A549 (cell line): ENCODE measurements at regions not wholly inside any gene's neighbourhood (a gene's known extent, or its start where the extent isn't known, plus 50 kb on each side); places are given as distances from the start of the nearest gene placed in this dataset.

Experiments
- ATAC-seq, 2 experiments: fragments of 200-7000 bp in 1 of 2; fragments of >200 bp in 1 of 2; cut with Nextera tagmentation in 1 of 2; cut with Tn5 transposase in 1 of 2; 3 replicates each; pipeline versions ENCODE4 v1.8.0 to v1.9.1; 2018 to 2020; ENCODE audit warnings: mild to moderate bottlenecking in 1 of 2, moderate library complexity in 1 of 2
- CTCF ChIA-PET: fragments of 300-600 bp; sonication (Branson Sonifier 250); formaldehyde crosslinking; extraction: SDS; loops from one replicate; lab custom pipeline; 2021; ENCODE audit warnings: antibody characterized with exemption, inconsistent platforms; lab: Yijun Ruan, JAX
- POLR2A ChIA-PET: fragments of 350-600 bp; formaldehyde crosslinking; extraction: SDS; loops from one replicate; lab custom pipeline; 2021; ENCODE audit warnings: antibody characterized with exemption, inconsistent platforms; lab: Yijun Ruan, JAX
- DNase-seq, 2 experiments: peaks; one replicate each; pipeline versions ENCODE4 v3.0.0 to v3.0.0-alpha.2; 2011 to 2016; ENCODE audit warnings: low read depth in 1 of 2, low spot score in 1 of 2
- FAIRE-seq: peaks from 2 replicates; lab custom pipeline; 2011; peaks lifted over from hg19 to GRCh38; lab: Jason Lieb, UNC
- H3K27ac ChIP-seq, 2 experiments: fragments of >200 bp; sonication (Bioruptor Twin); formaldehyde crosslinking; 3 replicates each; pipeline ENCODE4 v1.5.1; 2016 to 2017
- H3K4me1 ChIP-seq: fragments of >200 bp; sonication (Bioruptor Twin); formaldehyde crosslinking; 3 replicates; pipeline ENCODE4 v1.6.1; 2016
- H3K4me2 ChIP-seq: fragments of >200 bp; sonication (Bioruptor Twin); formaldehyde crosslinking; 3 replicates; pipeline ENCODE4 v1.6.1; 2016
- H3K4me3 ChIP-seq: fragments of >200 bp; sonication (Bioruptor Twin); formaldehyde crosslinking; 3 replicates; pipeline ENCODE4 v1.5.1; 2016
- H3K9me3 ChIP-seq: fragments of >200 bp; sonication (Bioruptor Twin); formaldehyde crosslinking; 3 replicates; pipeline ENCODE4 v1.6.1; 2016
- ATOH8 ChIP-seq: fragments of 250-450 bp; sonication (Bioruptor Pico); IDR thresholded peaks from 2 replicates; pipeline ENCODE4 v1.5.0; 2020; ENCODE audit warnings: low read depth, mild to moderate bottlenecking, moderate library complexity
- BCL3 ChIP-seq: fragments of >200 bp; sonication (Bioruptor Twin); formaldehyde crosslinking; IDR thresholded peaks from 3 replicates; pipeline ENCODE4 v1.6.1; 2016
- CBX8 ChIP-seq: fragments of 200-600 bp; sonication (generic); IDR thresholded peaks from 2 replicates; pipeline ENCODE4 v1.6.1; 2016
- CHD4 ChIP-seq: fragments of 200-600 bp; sonication (generic); IDR thresholded peaks from 2 replicates; pipeline ENCODE4 v1.6.1; 2016; ENCODE audit warnings: antibody characterized with exemption, mild to moderate bottlenecking, borderline replicate concordance
- E2F6 ChIP-seq: IDR thresholded peaks from 2 replicates; pipeline ENCODE4 v1.6.1; 2012; ENCODE audit warnings: low read depth, borderline replicate concordance
- EHF ChIP-seq: fragments of 250-450 bp; sonication (Bioruptor Pico); IDR thresholded peaks from 2 replicates; pipeline ENCODE4 v1.5.0; 2020; ENCODE audit warnings: mild to moderate bottlenecking
- EHMT2 ChIP-seq: fragments of 200-600 bp; sonication (generic); IDR thresholded peaks from 2 replicates; pipeline ENCODE4 v1.6.1; 2016; ENCODE audit warnings: antibody characterized with exemption, low read depth, mild to moderate bottlenecking, moderate library complexity
- ELK1 ChIP-seq: fragments of 150-350 bp; IDR thresholded peaks from 2 replicates; pipeline ENCODE4 v1.6.1; 2014; ENCODE audit warnings: low read depth, mild to moderate bottlenecking, low read length
- ESRRA ChIP-seq: fragments of 150-350 bp; IDR thresholded peaks from 2 replicates; pipeline ENCODE4 v1.6.1; 2014; ENCODE audit warnings: mild to moderate bottlenecking, low read length, borderline replicate concordance
- FOSL2 ChIP-seq, 2 experiments: fragments of 450-650 bp in 1 of 2; fragments of >200 bp in 1 of 2; sonication (Bioruptor Twin) in 1 of 2; formaldehyde crosslinking; IDR thresholded peaks; 2 replicates each; pipeline versions ENCODE4 v1.5.0 to v1.6.1; 2016 to 2020; ENCODE audit warnings: mild to moderate bottlenecking in 1 of 2, moderate library complexity in 1 of 2
- FOXS1 ChIP-seq: fragments of 250-450 bp; sonication (Bioruptor Pico); IDR thresholded peaks from 2 replicates; pipeline ENCODE4 v1.5.0; 2020; ENCODE audit warnings: mild to moderate bottlenecking, moderate library complexity
- HDAC2 ChIP-seq: fragments of 200-600 bp; sonication (generic); IDR thresholded peaks from 2 replicates; pipeline ENCODE4 v1.6.1; 2016
- HOXA7 ChIP-seq: fragments of 250-450 bp; sonication (Bioruptor Pico); IDR thresholded peaks from 2 replicates; pipeline ENCODE4 v1.5.0; 2020; ENCODE audit warnings: mild to moderate bottlenecking, moderate library complexity
- KDM1A ChIP-seq: fragments of 200-600 bp; sonication (generic); IDR thresholded peaks from 2 replicates; pipeline ENCODE4 v1.6.1; 2016; ENCODE audit warnings: low read depth, mild to moderate bottlenecking
- MYC ChIP-seq: IDR thresholded peaks from 2 replicates; pipeline ENCODE4 v1.6.1; 2012; ENCODE audit warnings: mild to moderate bottlenecking, inconsistent platforms, low read length, improper control_type of control experiment, borderline replicate concordance
- PBX3 ChIP-seq: IDR thresholded peaks from 2 replicates; pipeline ENCODE4 v1.6.1; 2012
- PHF8 ChIP-seq: fragments of 200-600 bp; sonication (generic); IDR thresholded peaks from 2 replicates; pipeline ENCODE4 v1.6.1; 2016; ENCODE audit warnings: low read depth, mild to moderate bottlenecking, antibody characterized with exemption, moderate library complexity, borderline replicate concordance
- RFX5 ChIP-seq: fragments of 450-650 bp; IDR thresholded peaks from 2 replicates; pipeline ENCODE4 v1.7.1; 2014; ENCODE audit warnings: antibody characterized with exemption, mild to moderate bottlenecking, moderate library complexity
- RNF2 ChIP-seq: fragments of 200-600 bp; sonication (generic); IDR thresholded peaks from 2 replicates; pipeline ENCODE4 v1.6.1; 2016; ENCODE audit warnings: low read depth, mild to moderate bottlenecking, antibody characterized with exemption, moderate library complexity, borderline replicate concordance
- SMC3 ChIP-seq: fragments of >200 bp; sonication (Bioruptor Twin); formaldehyde crosslinking; IDR thresholded peaks from 3 replicates; pipeline ENCODE4 v1.6.1; 2018; ENCODE audit warnings: inconsistent platforms
- SREBF2 ChIP-seq: fragments of 450-650 bp; IDR thresholded peaks from 2 replicates; pipeline ENCODE4 v1.6.1; 2014; ENCODE audit warnings: mild to moderate bottlenecking, moderate library complexity
- TP53 ChIP-seq: fragments of 250-450 bp; sonication (Bioruptor Pico); IDR thresholded peaks from 2 replicates; pipeline ENCODE4 v1.5.0; 2021; ENCODE audit warnings: mild to moderate bottlenecking, moderate library complexity
- ZNF302 ChIP-seq: fragments of 250-450 bp; sonication (Bioruptor Pico); IDR thresholded peaks from 2 replicates; pipeline ENCODE4 v1.9.0; 2021; ENCODE audit warnings: inconsistent platforms, mild to moderate bottlenecking, moderate library complexity
- WGBS: methylation state at CpG from one replicate; pipeline ENCODE4 v1.1.6; 2017; ENCODE audit errors: missing lambda C conversion rate; 5-methylcytosine and 5-hydroxymethylcytosine counted together

- H3K4me2 ChIP-seq: no peak overlapping the region
- ChIA-PET POLR2A (no interaction called here), CTCF (no interaction called here)
- ATAC-seq: no peak
- no peak overlapping the region for H3K27ac ChIP-seq
- no peak overlapping the region for H3K4me3 ChIP-seq
- FAIRE-seq: no peak
- no peak for TF ChIP-seq ELK1
- no peaks in the 10 kb centered on the region for H3K4me1 ChIP-seq
- no peak for DNase-seq
- H3K9me3 ChIP-seq: no peaks in the 10 kb centered on the region
- 0% methylated on average over 4 of the region's 4 CpGs for WGBS
Observed at GRCh38 chr2:228446734-228447133, 265.2 kb upstream of the SPHKAP start.

- ATAC-seq (no peak), DNase-seq (no peak), FAIRE-seq (no peak)
- Histone ChIP-seq H3K9me3 (no peaks in the 10 kb centered on the region), H3K4me1 (no peaks in the 10 kb centered on the region), H3K4me2 (no peak overlapping the region), H3K27ac (no peak overlapping the region), H3K4me3 (no peak overlapping the region)
- WGBS: 8% methylated on average over 4 of the region's 4 CpGs
- TF ChIP-seq CBX8 (no peak), HDAC2 (no peak), RNF2 (no peak)
- ChIA-PET POLR2A (no interaction called here), CTCF (no interaction called here)
Observed at GRCh38 chr2:228444161-228444560, 262.7 kb upstream of the SPHKAP start.

- H3K9me3 ChIP-seq: no peaks in the 10 kb centered on the region
- H3K27ac ChIP-seq: no peak overlapping the region
- H3K4me1 ChIP-seq: no peaks in the 10 kb centered on the region
- CTCF ChIA-PET: no interaction called here
- FAIRE-seq (no peak), ATAC-seq (no peak)
- POLR2A ChIA-PET: no interaction called here
- H3K4me2 ChIP-seq: no peak overlapping the region
- TF ChIP-seq FOSL2 (IDR thresholded peaks at IDR 0.05) (no peak), FOSL2 (CRISPR knock-in tag; IDR thresholded peaks at IDR 0.05) (no peak), SREBF2 (no peak), E2F6 (no peak), PBX3 (no peak), CBX8 (no peak), KDM1A (no peak), SMC3 (no peak), TP53 (CRISPR knock-in tag) (no peak), EHF (CRISPR knock-in tag) (no peak), CHD4 (no peak)
- TF ChIP-seq, all 56 proteins: peak for 0
- no peak overlapping the region for H3K4me3 ChIP-seq
- DNase-seq: no peak
Observed at GRCh38 chr2:228433721-228434120, 252.2 kb upstream of the SPHKAP start.

GRCh38 chr2:228432116-228432515, 250.6 kb upstream of the SPHKAP start:
- ChIA-PET POLR2A (no interaction called here), CTCF (no interaction called here)
- Histone ChIP-seq H3K4me2 (no peak overlapping the region), H3K9me3 (peaks cover 3% of the 10 kb centered on the region; the same call in 2 of the 3 replicates), H3K27ac (no peak overlapping the region), H3K4me1 (no peaks in the 10 kb centered on the region), H3K4me3 (no peak overlapping the region)
- no peak for DNase-seq
- 2% methylated on average over 4 of the region's 4 CpGs for WGBS
- ATAC-seq: no peak
- no peak for FAIRE-seq
- TF ChIP-seq MYC (no peak), HOXA7 (no peak), PHF8 (no peak), EHMT2 (no peak), ZNF302 (CRISPR knock-in tag) (no peak), ELK1 (no peak), BCL3 (no peak), SMC3 (no peak), ESRRA (no peak), ATOH8 (CRISPR knock-in tag) (no peak), RFX5 (no peak), CBX8 (no peak), FOXS1 (CRISPR knock-in tag) (no peak), SREBF2 (no peak), FOSL2 (IDR thresholded peaks at IDR 0.05) (no peak), FOSL2 (CRISPR knock-in tag; IDR thresholded peaks at IDR 0.05) (no peak)
